HG02759 (cell line): ENCODE measurements at regions not wholly inside any gene's neighbourhood (a gene's known extent, or its start where the extent isn't known, plus 50 kb on each side); places are given as distances from the start of the nearest gene placed in this dataset.
"Not testable (repeated sequence)": the region's sequence is repeated elsewhere in the genome, so short reads cannot be mapped to it uniquely, and the experiment has no call there.

Experiments used
- ATAC-seq: cut with Tn5 transposase; IDR thresholded peaks from one replicate; pipeline ENCODE4 v1.9.1; 2021; ENCODE audit warnings: mild to moderate bottlenecking, moderate library complexity; ENCODE audit not compliant: unreplicated experiment

- not testable (repeated sequence) for ATAC-seq
These were observed 240.3 kb downstream of the CWH43 start for GRCh38 chr4:49226216-49226866.

- not testable (repeated sequence) for ATAC-seq
These were observed 241.9 kb downstream of the CWH43 start for GRCh38 chr4:49227941-49228340.

- ATAC-seq: not testable (repeated sequence)
These were observed 243.2 kb downstream of the CWH43 start for GRCh38 chr4:49229243-49229642.

- ATAC-seq: not testable (repeated sequence)
These were observed 243.6 kb downstream of the CWH43 start for GRCh38 chr4:49229713-49230112.

- not testable (repeated sequence) for ATAC-seq
These were observed 247.3 kb downstream of the CWH43 start for GRCh38 chr4:49233346-49233745.

GRCh38 chr4:49233749-49234148 lies 247.7 kb downstream of the CWH43 start:
- not testable (repeated sequence) for ATAC-seq

GRCh38 chr4:49234382-49234781 lies 248.3 kb downstream of the CWH43 start:
- not testable (repeated sequence) for ATAC-seq

GRCh38 chr4:49235413-49236160 lies 249.5 kb downstream of the CWH43 start:
- not testable (repeated sequence) for ATAC-seq

GRCh38 chr4:49236474-49236873 lies 250.4 kb downstream of the CWH43 start:
- not testable (repeated sequence) for ATAC-seq

GRCh38 chr4:49241295-49241694 lies 255.2 kb downstream of the CWH43 start:
- not testable (repeated sequence) for ATAC-seq

- ATAC-seq: not testable (repeated sequence)
These were observed 276.7 kb downstream of the CWH43 start for GRCh38 chr4:49262786-49263185.

GRCh38 chr4:49270435-49270834 lies 284.4 kb downstream of the CWH43 start:
- ATAC-seq: not testable (repeated sequence)

- ATAC-seq: not testable (repeated sequence)
These were observed 284.8 kb downstream of the CWH43 start for GRCh38 chr4:49270912-49271311.

- ATAC-seq: not testable (repeated sequence)
These were observed 299.8 kb downstream of the CWH43 start for GRCh38 chr4:49285905-49286304.

GRCh38 chr4:49286926-49287745 lies 301.1 kb downstream of the CWH43 start:
- ATAC-seq: not testable (repeated sequence)

GRCh38 chr4:49287893-49288292 lies 301.8 kb downstream of the CWH43 start:
- not testable (repeated sequence) for ATAC-seq

- ATAC-seq: not testable (repeated sequence)
These were observed 302.7 kb downstream of the CWH43 start for GRCh38 chr4:49288796-49289195.

GRCh38 chr4:49314815-49315214 lies 328.7 kb downstream of the CWH43 start:
- ATAC-seq: not testable (repeated sequence)

- not testable (repeated sequence) for ATAC-seq
These were observed 334.8 kb downstream of the CWH43 start for GRCh38 chr4:49320725-49321410.

GRCh38 chr4:49321511-49322300 lies 335.6 kb downstream of the CWH43 start:
- ATAC-seq: not testable (repeated sequence)
